DOHH2 (cell line): ENCODE measurements at regions not wholly inside any gene's neighbourhood (a gene's known extent, or its start where the extent isn't known, plus 50 kb on each side); places are given as distances from the start of the nearest gene placed in this dataset.

Experiments
- H3F3A ChIP-seq: fragments of 200-600 bp; sonication (generic), shearing (Covaris generic); 2 replicates; pipeline ENCODE4 v1.6.0; 2016; ENCODE audit warnings: antibody characterized with exemption, mild to moderate bottlenecking; ENCODE audit not compliant: control insufficient read depth, insufficient read depth
- H3K27ac ChIP-seq: fragments of 200-600 bp; sonication (generic); 2 replicates; pipeline ENCODE4 v1.5.1; 2014; ENCODE audit warnings: low read depth, mild to moderate bottlenecking, low read length, moderate library complexity
- H3K27me3 ChIP-seq: fragments of 200-600 bp; sonication (generic); 2 replicates; pipeline ENCODE4 v1.6.1; 2014; ENCODE audit warnings: mild to moderate bottlenecking, low read length, mixed read lengths; ENCODE audit not compliant: control insufficient read depth
- H3K36me3 ChIP-seq: fragments of 200-600 bp; sonication (generic); 2 replicates; pipeline ENCODE4 v1.6.1; 2014; ENCODE audit warnings: mild to moderate bottlenecking, low read length, moderate library complexity, mixed read lengths; ENCODE audit not compliant: control insufficient read depth
- H3K4me1 ChIP-seq: fragments of 200-600 bp; sonication (generic); 2 replicates; pipeline ENCODE4 v1.6.1; 2014; ENCODE audit warnings: mild to moderate bottlenecking, low read length, mixed read lengths; ENCODE audit not compliant: control insufficient read depth
- H3K4me2 ChIP-seq: fragments of 200-600 bp; sonication (generic); 2 replicates; pipeline ENCODE4 v1.6.0; 2014; ENCODE audit warnings: mild to moderate bottlenecking, low read length, moderate library complexity
- H3K4me3 ChIP-seq: fragments of 200-600 bp; sonication (generic); 2 replicates; pipeline ENCODE4 v1.5.1; 2014; ENCODE audit warnings: mild to moderate bottlenecking, low read length, mixed read lengths
- H3K79me2 ChIP-seq: fragments of 200-600 bp; sonication (generic); 2 replicates; pipeline ENCODE4 v1.6.1; 2014; ENCODE audit warnings: mild to moderate bottlenecking, low read length, mixed read lengths; ENCODE audit not compliant: control insufficient read depth
- H3K9me2 ChIP-seq: fragments of 200-600 bp; sonication (generic); replicated peaks from 2 replicates; pipeline ENCODE4 v1.6.1; 2014; ENCODE audit warnings: mild to moderate bottlenecking, low read length, mixed read lengths; ENCODE audit not compliant: control insufficient read depth
- H3K9me3 ChIP-seq: fragments of 200-600 bp; sonication (generic); 2 replicates; pipeline ENCODE4 v1.6.1; 2014; ENCODE audit warnings: antibody characterized with exemption, low read length, mixed read lengths; ENCODE audit not compliant: control insufficient read depth, insufficient read depth
- H4K20me1 ChIP-seq: fragments of 200-600 bp; sonication (generic); 2 replicates; pipeline ENCODE4 v1.6.0; 2014; ENCODE audit warnings: low read depth, mild to moderate bottlenecking, antibody characterized with exemption, low read length, moderate library complexity; ENCODE audit not compliant: control insufficient read depth, insufficient read depth
- CTCF ChIP-seq: fragments of 200-600 bp; sonication (generic); IDR thresholded peaks from one replicate; pipeline ENCODE4 v1.5.1; 2014; ENCODE audit warnings: antibody characterized with exemption, mild to moderate bottlenecking, low read depth, low read length; ENCODE audit not compliant: poor library complexity, severe bottlenecking
- EZH2phosphoT487 ChIP-seq: fragments of 200-600 bp; sonication (generic); IDR thresholded peaks from 2 replicates; pipeline ENCODE4 v1.6.1; 2017; ENCODE audit warnings: borderline replicate concordance, mild to moderate bottlenecking, antibody characterized with exemption, low read length, moderate library complexity, mixed read lengths

DNA sequence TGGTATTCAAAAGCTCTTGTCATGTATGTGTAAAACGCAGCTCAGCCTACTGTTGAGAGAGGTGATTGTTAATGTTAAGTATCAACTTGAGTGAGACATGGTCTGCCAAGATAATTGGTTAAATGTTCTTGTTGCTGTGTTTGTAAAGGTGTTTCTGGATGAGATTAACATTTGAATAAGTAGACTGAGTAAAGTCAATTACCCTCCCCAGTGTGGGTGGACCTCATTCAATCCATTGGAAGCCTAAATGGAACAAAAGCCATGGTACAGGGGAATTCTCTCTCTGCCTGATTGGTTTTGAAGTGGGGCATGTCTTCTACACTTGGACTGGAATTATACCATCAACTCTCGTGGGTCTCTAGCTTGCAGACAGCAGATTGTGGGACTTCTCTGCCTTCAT is 63.8 kb upstream of the RERGL start:
- no peaks in the 10 kb centered on the region for H3K9me2 ChIP-seq
- no peak overlapping the region for H3K4me2 ChIP-seq
- H4K20me1 ChIP-seq, result no peaks in the 10 kb centered on the region
- no peak for TF ChIP-seq CTCF
- no peak for TF ChIP-seq EZH2phosphoT487
- H3K27ac ChIP-seq, result no peak overlapping the region
- peaks cover 5% of the 10 kb centered on the region for H3K9me3 ChIP-seq
- no peaks in the 10 kb centered on the region for H3K4me1 ChIP-seq
- no peaks in the 10 kb centered on the region for H3F3A ChIP-seq
- H3K27me3 ChIP-seq, result no peaks in the 10 kb centered on the region
- no peaks in the 10 kb centered on the region for H3K36me3 ChIP-seq
- H3K4me3 ChIP-seq, result no peak overlapping the region
- no peaks in the 10 kb centered on the region for H3K79me2 ChIP-seq

DNA sequence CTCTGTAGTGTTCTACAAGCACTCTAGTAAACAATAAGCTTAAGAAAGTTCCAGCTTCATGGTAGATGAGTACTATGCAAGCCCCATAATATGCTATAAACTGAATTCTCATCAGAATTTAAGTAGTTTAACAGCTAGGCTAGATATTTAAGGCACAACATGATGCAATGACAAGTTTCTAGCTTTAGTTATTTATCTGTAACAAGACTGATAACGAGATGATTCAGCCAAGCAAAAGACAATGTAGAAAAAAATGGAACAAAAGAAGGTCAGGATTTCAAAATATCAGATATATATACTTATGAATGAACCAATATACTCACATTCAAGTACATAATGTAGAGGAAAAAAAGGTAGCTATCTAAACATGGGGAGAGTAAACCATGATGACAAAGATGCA is 61.0 kb upstream of the RERGL start:
- no peak for TF ChIP-seq EZH2phosphoT487
- H3K4me3 ChIP-seq, result no peak overlapping the region
- H3K4me1 ChIP-seq, result no peaks in the 10 kb centered on the region
- H4K20me1 ChIP-seq, result no peaks in the 10 kb centered on the region
- H3K79me2 ChIP-seq, result no peaks in the 10 kb centered on the region
- H3K9me2 ChIP-seq, result no peaks in the 10 kb centered on the region
- H3F3A ChIP-seq, result no peaks in the 10 kb centered on the region
- H3K9me3 ChIP-seq, result no peaks in the 10 kb centered on the region
- no peak overlapping the region for H3K27ac ChIP-seq
- no peaks in the 10 kb centered on the region for H3K36me3 ChIP-seq
- no peak overlapping the region for H3K4me2 ChIP-seq
- H3K27me3 ChIP-seq, result no peaks in the 10 kb centered on the region

GRCh38 chr12:18148961-18149360 is 59.0 kb upstream of the RERGL start:
- no peaks in the 10 kb centered on the region for H3K4me1 ChIP-seq
- H4K20me1 ChIP-seq, result no peaks in the 10 kb centered on the region
- no peak overlapping the region for H3K4me3 ChIP-seq
- no peaks in the 10 kb centered on the region for H3F3A ChIP-seq
- TF ChIP-seq EZH2phosphoT487 (no peak), CTCF (no peak)
- no peaks in the 10 kb centered on the region for H3K9me2 ChIP-seq
- no peaks in the 10 kb centered on the region for H3K9me3 ChIP-seq
- no peaks in the 10 kb centered on the region for H3K27me3 ChIP-seq
- H3K27ac ChIP-seq, result no peak overlapping the region
- no peaks in the 10 kb centered on the region for H3K36me3 ChIP-seq
- H3K4me2 ChIP-seq, result no peak overlapping the region
- no peaks in the 10 kb centered on the region for H3K79me2 ChIP-seq

- no peaks in the 10 kb centered on the region for H4K20me1 ChIP-seq
- H3K27ac ChIP-seq, result no peak overlapping the region
- TF ChIP-seq CTCF, result no peak
- no peak for TF ChIP-seq EZH2phosphoT487
- H3K4me1 ChIP-seq, result peaks cover 3% of the 10 kb centered on the region; the same call in 1 of the 2 replicates
- H3K36me3 ChIP-seq, result no peaks in the 10 kb centered on the region
- H3K4me2 ChIP-seq, result no peak overlapping the region
- H3K9me3 ChIP-seq, result no peaks in the 10 kb centered on the region
- H3K79me2 ChIP-seq, result no peaks in the 10 kb centered on the region
- H3K4me3 ChIP-seq, result no peak overlapping the region
- H3F3A ChIP-seq, result no peaks in the 10 kb centered on the region
- H3K27me3 ChIP-seq, result no peaks in the 10 kb centered on the region
- no peaks in the 10 kb centered on the region for H3K9me2 ChIP-seq
Measured at GRCh38 chr12:18146363-18146762, 56.4 kb upstream of the RERGL start.
